ENCODE measurements at regions not wholly inside any gene's neighbourhood (a gene's known extent, or its start where the extent isn't known, plus 50 kb on each side); places are given as distances from the start of the nearest gene placed in this dataset.

GRCh38 chr15:92247649-92248242 lies 145.9 kb upstream of the ST8SIA2 start:
- Histone ChIP-seq H3K36me3 (replicated peaks in 1 of 2) (no peaks in the 10 kb centered on the region), H3K9me3 (replicated peaks in 1 of 3) (no peaks in the 10 kb centered on the region), H3K4me1 (replicated peaks in 1 of 2) (no peaks in the 10 kb centered on the region), H3K27ac (no peak overlapping the region), H3K4me3 (no peak overlapping the region), H3K27me3 (no peaks in the 10 kb centered on the region)
- 74 to 82% (median 77%) methylated on average over 6 to 7 of the region's 7 CpGs for whole genome bisulfite sequencing, 4 donors
- intact Hi-C loops (cut with DNase I): no loop called here
- DNase-seq: no peak
- TF ChIP-seq CTCF (IDR thresholded peaks at IDR 0.05) (no peak), POLR2A (IDR thresholded peaks at IDR 0.05) (no peak)

- WGBS, 4 donors: 50 to 51% (median 50%) methylated on average over 13 to 14 of the region's 14 CpGs
- intact Hi-C loops (cut with DNase I): no loop called here
Measured at GRCh38 chr15:92266796-92267685, 126.6 kb upstream of the ST8SIA2 start.

GRCh38 chr15:92268900-92269299 lies 124.8 kb upstream of the ST8SIA2 start:
- no peak overlapping the region for H3K27ac ChIP-seq
- no peaks in the 10 kb centered on the region for H3K9me3 ChIP-seq (replicated peaks in 1 of 3)
- H3K4me1 ChIP-seq (replicated peaks in 1 of 2): no peaks in the 10 kb centered on the region
- H3K36me3 ChIP-seq (replicated peaks in 1 of 2): no peaks in the 10 kb centered on the region
- no peak for DNase-seq
- no peak for TF ChIP-seq POLR2A (IDR thresholded peaks at IDR 0.05)
- no peak for TF ChIP-seq CTCF (IDR thresholded peaks at IDR 0.05)
- H3K27me3 ChIP-seq: peaks cover 6% of the 10 kb centered on the region
- intact Hi-C loops (cut with DNase I): no loop called here
- no peak overlapping the region for H3K4me3 ChIP-seq
- 56 to 88% (median 71%) methylated on average over 3 of the region's 3 CpGs for WGBS, 4 donors

More at GRCh38 chr15:92266796-92267685, 126.6 kb upstream of the ST8SIA2 start:
- H3K9me3 ChIP-seq (replicated peaks in 1 of 3): no peaks in the 10 kb centered on the region
- no peaks in the 10 kb centered on the region for H3K36me3 ChIP-seq (replicated peaks in 1 of 2)
- TF ChIP-seq CTCF (IDR thresholded peaks at IDR 0.05) (no peak), POLR2A (IDR thresholded peaks at IDR 0.05) (no peak)
- no peaks in the 10 kb centered on the region for H3K4me1 ChIP-seq (replicated peaks in 1 of 2)
- peaks cover 6% of the 10 kb centered on the region for H3K27me3 ChIP-seq
- no peak for DNase-seq
- H3K27ac ChIP-seq: no peak overlapping the region
- no peak overlapping the region for H3K4me3 ChIP-seq

- Histone ChIP-seq H3K9me3 (replicated peaks in 1 of 3) (no peaks in the 10 kb centered on the region), H3K36me3 (replicated peaks in 1 of 2) (no peaks in the 10 kb centered on the region), H3K4me3 (no peak overlapping the region), H3K4me1 (replicated peaks in 1 of 2) (no peaks in the 10 kb centered on the region), H3K27ac (no peak overlapping the region), H3K27me3 (peaks cover 6% of the 10 kb centered on the region)
- intact Hi-C loops (cut with DNase I): no loop called here
- TF ChIP-seq POLR2A (IDR thresholded peaks at IDR 0.05) (no peak), CTCF (IDR thresholded peaks at IDR 0.05) (no peak)
- WGBS, 4 donors: 57 to 79% (median 68%) methylated on average over 1 of the region's 1 CpG
- no peak for DNase-seq
Measured at GRCh38 chr15:92271179-92271578, 122.5 kb upstream of the ST8SIA2 start.

Measured in adrenal gland (tissue), 9 donors.